NCI-H2227 (cell line): ENCODE measurements at regions not wholly inside any gene's neighbourhood (a gene's known extent, or its start where the extent isn't known, plus 50 kb on each side); places are given as distances from the start of the nearest gene placed in this dataset.
"Not testable (repeated sequence)": the region's sequence is repeated elsewhere in the genome, so short reads cannot be mapped to it uniquely, and the experiment has no call there.

ENCODE experiments used
- DNase-seq: peaks from one replicate; lab custom pipeline; 2025; ENCODE audit not compliant: unreplicated experiment; lab: John Stamatoyannopoulos, UW

- no peak for DNase-seq
These were observed 893.5 kb upstream of the NUDT12 start for GRCh38 chr5:104456122-104456521.

GRCh38 chr5:104452550-104452949, 890.0 kb upstream of the NUDT12 start:
- DNase-seq: no peak

GRCh38 chr5:104451911-104452310, 889.3 kb upstream of the NUDT12 start:
- DNase-seq: not testable (repeated sequence)

- DNase-seq: no peak
These were observed 882.1 kb upstream of the NUDT12 start for GRCh38 chr5:104444656-104445055.

GRCh38 chr5:104443706-104444105, 881.1 kb upstream of the NUDT12 start:
- DNase-seq: no peak

- peak; percentile 24 for DNase-seq
These were observed 869.4 kb upstream of the NUDT12 start for GRCh38 chr5:104431981-104432380.

- no peak for DNase-seq
These were observed 868.5 kb upstream of the NUDT12 start for GRCh38 chr5:104431002-104431620.

GRCh38 chr5:104429911-104430310, 867.3 kb upstream of the NUDT12 start:
- no peak for DNase-seq

- no peak for DNase-seq
These were observed 858.8 kb upstream of the NUDT12 start for GRCh38 chr5:104421431-104421830.

- no peak for DNase-seq
These were observed 855.5 kb upstream of the NUDT12 start for GRCh38 chr5:104418056-104418455.

GRCh38 chr5:104412649-104413240, 850.2 kb upstream of the NUDT12 start:
- DNase-seq: no peak

- DNase-seq: no peak
These were observed 838.4 kb upstream of the NUDT12 start for GRCh38 chr5:104400941-104401340.

GRCh38 chr5:104385906-104386305, 823.3 kb upstream of the NUDT12 start:
- DNase-seq: no peak

- no peak for DNase-seq
These were observed 812.8 kb upstream of the NUDT12 start for GRCh38 chr5:104375345-104375744.

GRCh38 chr5:104372796-104373195, 810.2 kb upstream of the NUDT12 start:
- no peak for DNase-seq

- no peak for DNase-seq
These were observed 809.8 kb upstream of the NUDT12 start for GRCh38 chr5:104372376-104372775.

GRCh38 chr5:104370523-104370922, 807.9 kb upstream of the NUDT12 start:
- no peak for DNase-seq

GRCh38 chr5:104367978-104368377, 805.4 kb upstream of the NUDT12 start:
- DNase-seq: no peak

GRCh38 chr5:104363567-104363966, 801.0 kb upstream of the NUDT12 start:
- no peak for DNase-seq

GRCh38 chr5:104361932-104362331, 799.3 kb upstream of the NUDT12 start:
- no peak for DNase-seq

- DNase-seq: no peak
These were observed 792.8 kb upstream of the NUDT12 start for GRCh38 chr5:104355350-104355749.

- DNase-seq: no peak
These were observed 790.8 kb upstream of the NUDT12 start for GRCh38 chr5:104353371-104353770.

- DNase-seq: no peak
These were observed 790.4 kb upstream of the NUDT12 start for GRCh38 chr5:104352954-104353353.
